ENCODE measurements at regions not wholly inside any gene's neighbourhood (a gene's known extent, or its start where the extent isn't known, plus 50 kb on each side); places are given as distances from the start of the nearest gene placed in this dataset.

- TF ChIP-seq CREB1 (IDR thresholded peaks at IDR 0.05; ENCODE audit: low read depth) = no peak
- no peak for TF ChIP-seq TCF12 (IDR thresholded peaks at IDR 0.05; ENCODE audit: low read depth)
- no peak for TF ChIP-seq MAX (IDR thresholded peaks at IDR 0.05)
- no peak for TF ChIP-seq REST (IDR thresholded peaks at IDR 0.05; ENCODE audit: low read depth)
- TF ChIP-seq RAD21 (IDR thresholded peaks at IDR 0.05; ENCODE audit: low read depth) = no peak
- TF ChIP-seq TAF1 (IDR thresholded peaks at IDR 0.05; ENCODE audit: low read depth) = no peak
Observed at GRCh38 chr18:47470941-47471340, 219.5 kb upstream of the SKOR2 start.
